Skeletal muscle tissue (tissue), 3 donors: ENCODE measurements at regions not wholly inside any gene's neighbourhood (a gene's known extent, or its start where the extent isn't known, plus 50 kb on each side); places are given as distances from the start of the nearest gene placed in this dataset.
A peak's percentile ranks its signal among the peaks of the same experiment; 100 is the strongest.
"Not testable (repeated sequence)": the region's sequence is repeated elsewhere in the genome, so short reads cannot be mapped to it uniquely, and the experiment has no call there.

Source experiments
- H3K27ac ChIP-seq: one replicate; pipeline ENCODE4 v1.7.0; 2013; ENCODE audit warnings: mild to moderate bottlenecking, low read depth, low read length, inconsistent platforms
- H3K27me3 ChIP-seq, 3 donors: one replicate each; pipeline ENCODE4 v1.7.0; 2013; ENCODE audit warnings: low read length in 3 of 3; ENCODE audit not compliant: control insufficient read depth in 3 of 3, insufficient read depth in 3 of 3
- H3K36me3 ChIP-seq, 3 donors: one replicate each; pipeline ENCODE4 v1.7.0; 2013; ENCODE audit warnings: low read length in 3 of 3; ENCODE audit not compliant: control insufficient read depth in 3 of 3, insufficient read depth in 3 of 3
- H3K4me1 ChIP-seq, 3 donors: one replicate each; pipeline ENCODE4 v1.7.0; 2013; ENCODE audit warnings: low read length in 3 of 3, mild to moderate bottlenecking in 3 of 3; ENCODE audit not compliant: control insufficient read depth in 3 of 3, insufficient read depth in 3 of 3
- H3K4me3 ChIP-seq, 3 donors: one replicate each; pipeline ENCODE4 v1.7.0; 2013; ENCODE audit warnings: low read length in 3 of 3
- H3K9ac ChIP-seq, 3 donors: one replicate each; pipeline ENCODE4 v1.7.0; 2013; ENCODE audit warnings: low read length in 3 of 3, mild to moderate bottlenecking in 3 of 3, moderate library complexity in 2 of 3, low read depth in 1 of 3
- H3K9me3 ChIP-seq, 3 donors: one replicate each; pipeline ENCODE4 v1.7.0; 2013; ENCODE audit warnings: low read length in 3 of 3; ENCODE audit not compliant: control insufficient read depth in 3 of 3
- donor health status: Osteomylitis.

DNA sequence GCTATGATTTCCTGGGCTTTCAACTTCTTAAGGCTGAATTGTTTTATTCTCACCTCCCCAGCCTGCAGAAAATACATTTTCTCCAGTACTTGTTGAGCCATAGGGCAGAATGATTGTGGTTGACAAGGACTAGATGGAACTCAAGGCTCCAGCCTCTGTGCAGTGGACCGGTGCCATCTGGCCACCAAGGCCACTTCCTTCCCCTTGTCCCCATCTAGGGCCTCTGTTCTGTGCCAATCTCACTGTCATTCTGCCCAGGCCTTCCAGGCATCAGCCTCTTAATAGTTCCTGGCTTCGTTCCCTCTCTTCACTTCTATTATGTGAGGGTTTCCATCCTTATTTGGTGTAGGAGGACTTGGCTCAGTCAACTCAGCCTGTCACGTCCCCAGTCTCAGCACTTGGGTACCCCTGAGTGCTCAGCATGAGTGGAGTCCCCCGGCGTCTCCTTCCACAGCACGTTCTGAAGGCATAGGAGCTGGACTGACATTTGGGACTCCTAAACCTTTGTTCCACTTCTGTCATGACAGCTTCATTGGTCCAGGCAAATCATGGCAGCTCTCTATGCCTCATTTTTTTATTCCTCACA is 4221.0 kb upstream of the OR11H1 start:
- H3K9me3 ChIP-seq, H3K4me1 ChIP-seq, H3K4me3 ChIP-seq, H3K27me3 ChIP-seq, H3K27ac ChIP-seq, H3K9ac ChIP-seq, H3K36me3 ChIP-seq: not testable (repeated sequence)

GRCh38 chr22:11307998-11308397 is 4220.0 kb upstream of the OR11H1 start:
- Histone ChIP-seq H3K27me3 (no peaks in the 10 kb centered on the region), H3K36me3 (no peaks in the 10 kb centered on the region), H3K4me3 (no peak overlapping the region), H3K9me3 (peaks cover 0 to 3% (median 1%) of the 10 kb centered on the region in 3 donors), H3K4me1 (no peaks in the 10 kb centered on the region), H3K27ac (no peak overlapping the region), H3K9ac (no peak overlapping the region)

- H3K27ac ChIP-seq, H3K9me3 ChIP-seq, H3K4me1 ChIP-seq, H3K4me3 ChIP-seq, H3K9ac ChIP-seq, H3K27me3 ChIP-seq, H3K36me3 ChIP-seq: not testable (repeated sequence)
Measured at GRCh38 chr22:11309777-11310176, 4218.2 kb upstream of the OR11H1 start.

GRCh38 chr22:11310647-11311046 is 4217.3 kb upstream of the OR11H1 start:
- not testable (repeated sequence) for H3K27me3 ChIP-seq, H3K4me1 ChIP-seq, H3K9me3 ChIP-seq, H3K4me3 ChIP-seq, H3K27ac ChIP-seq, H3K36me3 ChIP-seq, H3K9ac ChIP-seq

DNA sequence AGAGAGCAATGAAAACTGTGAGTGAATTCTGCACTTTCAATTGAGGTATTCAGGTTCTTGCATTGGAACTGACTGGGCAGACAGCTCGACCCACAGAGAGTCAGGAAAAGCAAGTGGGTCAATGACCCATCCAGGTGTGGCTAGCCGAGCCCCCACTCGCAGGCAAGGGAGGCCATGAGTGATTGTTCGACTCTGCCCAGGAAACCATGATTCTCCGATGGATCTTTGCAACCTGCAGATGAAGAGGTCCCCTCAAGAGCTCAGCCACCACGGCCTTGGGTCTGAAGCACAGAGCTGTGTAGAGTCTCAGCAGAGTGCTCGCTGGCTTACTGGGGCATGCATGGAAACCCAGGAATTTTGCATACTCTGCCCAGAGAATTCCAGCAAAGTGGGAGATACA is 4215.4 kb upstream of the OR11H1 start:
- not testable (repeated sequence) for H3K9ac ChIP-seq, H3K9me3 ChIP-seq
- peak overlapping the region in 1 of 3 donors; percentile 9 for H3K4me3 ChIP-seq

GRCh38 chr22:11313040-11313759 is 4214.8 kb upstream of the OR11H1 start:
- H3K36me3 ChIP-seq, H3K9me3 ChIP-seq, H3K27me3 ChIP-seq, H3K9ac ChIP-seq, H3K4me3 ChIP-seq, H3K27ac ChIP-seq, H3K4me1 ChIP-seq: not testable (repeated sequence)

More for the DNA sequence above, 4215.4 kb upstream of the OR11H1 start:
- not testable (repeated sequence) for H3K27me3 ChIP-seq, H3K27ac ChIP-seq, H3K36me3 ChIP-seq, H3K4me1 ChIP-seq

DNA sequence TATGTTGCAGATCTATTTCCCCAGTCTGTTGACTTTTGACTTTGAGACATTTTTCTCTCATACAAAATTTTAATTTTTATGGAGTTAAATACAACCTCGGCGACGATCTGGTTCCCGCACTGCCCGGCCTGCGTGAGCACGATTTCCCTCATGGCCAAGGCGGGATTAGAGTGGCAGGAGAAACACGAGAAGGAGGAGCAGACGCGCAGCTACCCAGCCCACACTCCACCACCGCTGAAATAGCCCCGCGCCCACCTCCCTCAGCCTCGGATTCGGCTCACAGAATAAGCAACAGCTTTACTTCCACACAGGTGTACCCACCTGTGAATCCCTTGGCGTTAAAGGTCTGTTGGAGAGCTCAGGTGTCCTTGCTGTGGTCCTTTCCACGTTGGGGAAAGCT is 4209.4 kb upstream of the OR11H1 start:
- H3K9me3 ChIP-seq, H3K36me3 ChIP-seq, H3K4me3 ChIP-seq, H3K27ac ChIP-seq, H3K27me3 ChIP-seq, H3K9ac ChIP-seq, H3K4me1 ChIP-seq: not testable (repeated sequence)

DNA sequence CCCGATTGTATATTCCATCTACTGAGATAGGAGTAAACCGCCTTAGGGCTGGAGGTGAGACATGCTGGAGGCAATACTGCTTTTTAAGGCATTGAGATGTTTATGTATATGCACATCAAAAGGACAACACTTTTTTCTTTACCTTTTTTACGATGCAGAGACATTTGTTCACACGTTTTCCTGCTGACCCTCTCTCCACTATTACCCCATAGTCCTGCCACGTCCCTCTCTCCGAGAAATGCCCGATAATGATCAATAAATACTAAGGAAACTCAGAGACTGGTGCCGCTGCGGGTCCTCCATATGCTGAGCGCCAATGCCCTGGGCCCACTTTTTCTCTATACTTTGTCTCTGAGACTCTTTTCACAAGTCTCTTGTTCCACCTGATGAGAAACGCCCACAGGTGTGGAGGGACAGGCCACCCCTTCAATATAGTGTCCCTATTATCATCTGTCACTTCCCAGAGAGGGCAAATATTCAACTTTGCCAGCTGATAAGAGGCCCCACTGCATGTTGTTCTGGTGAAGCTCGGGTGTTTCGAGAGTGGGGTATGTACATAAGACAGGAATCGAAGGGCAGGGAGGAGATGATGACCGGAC is 4203.5 kb upstream of the OR11H1 start:
- not testable (repeated sequence) for H3K36me3 ChIP-seq, H3K4me1 ChIP-seq, H3K9me3 ChIP-seq, H3K4me3 ChIP-seq, H3K27me3 ChIP-seq, H3K9ac ChIP-seq, H3K27ac ChIP-seq

DNA sequence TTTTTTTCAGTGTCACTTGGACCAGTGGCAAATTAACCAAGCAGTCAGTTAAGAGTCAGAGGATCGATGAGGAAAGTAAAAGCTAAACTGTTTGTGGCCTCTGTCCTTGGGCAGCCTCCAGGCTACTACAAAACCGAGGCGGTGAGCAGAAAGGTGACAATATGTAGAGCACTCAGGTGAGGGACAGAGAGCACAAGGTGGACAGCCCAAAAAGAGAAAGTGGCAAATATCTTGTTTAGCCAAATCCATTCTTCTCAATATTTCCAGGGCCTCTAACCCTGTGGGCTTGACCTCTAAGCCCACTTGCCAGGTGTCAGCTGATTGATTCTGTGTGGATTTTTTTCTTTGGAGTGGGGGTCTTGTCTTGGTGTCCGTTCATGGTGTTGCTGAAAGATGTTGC is 4202.2 kb upstream of the OR11H1 start:
- Histone ChIP-seq H3K36me3 (no peaks in the 10 kb centered on the region), H3K9me3 (peaks cover 0 to 2% (median 0%) of the 10 kb centered on the region in 3 donors), H3K4me3 (no peak overlapping the region), H3K27ac (no peak overlapping the region), H3K4me1 (no peaks in the 10 kb centered on the region), H3K9ac (no peak overlapping the region), H3K27me3 (no peaks in the 10 kb centered on the region)

- H3K9me3 ChIP-seq, H3K9ac ChIP-seq, H3K36me3 ChIP-seq, H3K4me1 ChIP-seq, H3K27ac ChIP-seq, H3K27me3 ChIP-seq, H3K4me3 ChIP-seq: not testable (repeated sequence)
Measured at GRCh38 chr22:11341387-11342068, 4186.5 kb upstream of the OR11H1 start.
